B cell (primary cell): ENCODE measurements at regions not wholly inside any gene's neighbourhood (a gene's known extent, or its start where the extent isn't known, plus 50 kb on each side); places are given as distances from the start of the nearest gene placed in this dataset.

ENCODE experiments used
- ATAC-seq: fragments of 200-7000 bp; cut with Tn5 transposase; one replicate; pipeline ENCODE4 v1.10.0; 2021; ENCODE audit warnings: low read depth, mild to moderate bottlenecking, moderate number of reproducible peaks, moderate library complexity
- CTCF ChIA-PET: fragments of 350-600 bp; sonication (Branson Sonifier 250); formaldehyde crosslinking; loops from one replicate; lab custom pipeline; 2021; ENCODE audit warnings: antibody characterized with exemption, inconsistent platforms; lab: Charles Lee
- POLR2A ChIA-PET: fragments of 350-600 bp; sonication (Branson Sonifier 250); formaldehyde crosslinking; loops from one replicate; lab custom pipeline; 2021; ENCODE audit warnings: antibody characterized with exemption; lab: Charles Lee
- DNase-seq: peaks from one replicate; pipeline ENCODE4 v3.0.0; 2013
- H2AFZ ChIP-seq: 2 replicates; pipeline ENCODE4 v1.6.1; 2012; ENCODE audit warnings: mild to moderate bottlenecking, low read depth, low read length; ENCODE audit not compliant: insufficient read depth, poor library complexity, severe bottlenecking
- H3K27ac ChIP-seq, 2 donors: 1 replicate in 1 of 2; 2 replicates in 1 of 2; pipeline ENCODE4 v1.5.1; 2012 to 2013; ENCODE audit warnings: low read length in 2 of 2, mild to moderate bottlenecking in 2 of 2, moderate library complexity in 1 of 2
- H3K27me3 ChIP-seq, 4 experiments: fragments of 200-600 bp in 1 of 4; sonication (generic) in 1 of 4; replicated peaks in 1 of 4; 1 replicate in 2 of 4; 2 replicates in 2 of 4; pipeline versions ENCODE4 v1.6.1 to v1.7.0; 2013 to 2016; ENCODE audit warnings: low read length in 3 of 4, mild to moderate bottlenecking in 2 of 4, mixed read lengths in 1 of 4, moderate library complexity in 1 of 4; ENCODE audit not compliant: insufficient read depth in 4 of 4, control insufficient read depth in 3 of 4; ENCODE audit errors: control extremely low read depth in 1 of 4
- H3K36me3 ChIP-seq, 2 experiments: replicated peaks in 1 of 2; 1 replicate in 1 of 2; 2 replicates in 1 of 2; pipeline versions ENCODE4 v1.6.1 to v1.7.1; 2013; ENCODE audit warnings: low read length in 1 of 2; ENCODE audit not compliant: insufficient read depth in 2 of 2, control insufficient read depth in 1 of 2; ENCODE audit errors: control extremely low read depth in 1 of 2, extremely low read depth in 1 of 2
- H3K4me1 ChIP-seq, 2 donors: fragments of 200-600 bp in 1 of 2; sonication (generic) in 1 of 2; 1 replicate in 1 of 2; 2 replicates in 1 of 2; pipeline versions ENCODE4 v1.5.1 to v1.6.1; 2013 to 2017; ENCODE audit warnings: low read length in 2 of 2; ENCODE audit not compliant: control insufficient read depth in 2 of 2, insufficient read depth in 2 of 2
- H3K4me2 ChIP-seq: replicated peaks from 2 replicates; pipeline ENCODE3; 2012; ENCODE audit warnings: mild to moderate bottlenecking, low read depth, low read length; ENCODE audit not compliant: poor library complexity, severe bottlenecking
- H3K4me3 ChIP-seq, 5 experiments: fragments of 200-600 bp in 1 of 5; sonication (generic) in 1 of 5; 1 replicate in 3 of 5; 2 replicates in 2 of 5; pipeline versions ENCODE4 v1.5.1 to v1.7.0; 2011 to 2016; ENCODE audit warnings: low read length in 4 of 5, mild to moderate bottlenecking in 4 of 5, low read depth in 2 of 5, control low read depth in 1 of 5, moderate library complexity in 1 of 5; ENCODE audit not compliant: insufficient read depth in 1 of 5; ENCODE audit errors: control extremely low read depth in 1 of 5, extremely low read depth in 1 of 5
- H3K79me2 ChIP-seq: fragments of 200-600 bp; sonication (generic); one replicate; pipeline ENCODE4 v1.6.0; 2016; ENCODE audit warnings: low read length; ENCODE audit not compliant: control insufficient read depth, insufficient read depth
- H3K9ac ChIP-seq: fragments of 200-600 bp; sonication (generic); 2 replicates; pipeline ENCODE4 v1.6.1; 2017; ENCODE audit warnings: mild to moderate bottlenecking, low read length, moderate library complexity
- H3K9me3 ChIP-seq, 3 donors: one replicate each; pipeline versions ENCODE4 v1.6.1 to v1.7.1; 2013; ENCODE audit warnings: low read length in 2 of 3; ENCODE audit not compliant: control insufficient read depth in 2 of 3, insufficient read depth in 1 of 3; ENCODE audit errors: control extremely low read depth in 1 of 3
- H4K20me1 ChIP-seq: 2 replicates; pipeline ENCODE4 v1.6.0; 2012; ENCODE audit warnings: mild to moderate bottlenecking, low read length; ENCODE audit not compliant: insufficient read depth, control insufficient read depth, poor library complexity, severe bottlenecking
- H3K27ac Mint-ChIP-seq: one replicate; pipeline ENCODE4 v1.8.0; 2021; ENCODE audit warnings: mixed read lengths
- H3K27me3 Mint-ChIP-seq: one replicate; pipeline ENCODE4 v1.8.0; 2021; ENCODE audit warnings: mixed read lengths
- H3K4me1 Mint-ChIP-seq: one replicate; pipeline ENCODE4 v1.8.0; 2021; ENCODE audit warnings: mixed read lengths
- H3K4me3 Mint-ChIP-seq: one replicate; pipeline ENCODE4 v1.8.0; 2021; ENCODE audit warnings: mixed read lengths
- H3K9me3 Mint-ChIP-seq: one replicate; pipeline ENCODE4 v1.8.0; 2022; ENCODE audit warnings: mixed read lengths; ENCODE audit not compliant: insufficient read depth
- CTCF ChIP-seq: fragments of 200-600 bp; IDR thresholded peaks from one replicate; pipeline ENCODE4 v1.8.0; 2022; ENCODE audit warnings: antibody characterized with exemption, mild to moderate bottlenecking
- EZH2 ChIP-seq: IDR thresholded peaks from 2 replicates; pipeline ENCODE4 v1.6.1; 2012; ENCODE audit warnings: borderline replicate concordance, low read depth, mild to moderate bottlenecking, moderate library complexity, low read length; ENCODE audit not compliant: insufficient read depth, poor library complexity, severe bottlenecking
- WGBS: methylation state at CpG from one replicate; pipeline ENCODE4 v1.1.5; 2013; ENCODE audit warnings: missing lambda C conversion rate; ENCODE audit not compliant: insufficient coverage; 5-methylcytosine and 5-hydroxymethylcytosine counted together
- intact Hi-C: fragments of 100-400 bp; cut with micrococcal nuclease; formaldehyde crosslinking; loops from one replicate; pipeline ENCODE4 v1.10.0; 2022

- no peak overlapping the region for H2AFZ ChIP-seq
- no peaks in the 10 kb centered on the region for H3K36me3 ChIP-seq
- no peaks in the 10 kb centered on the region for H3K27me3 ChIP-seq
- H3K4me2 ChIP-seq = no peak overlapping the region
- H4K20me1 ChIP-seq = no peaks in the 10 kb centered on the region
- CTCF ChIA-PET = no interaction called here
- H3K4me3 ChIP-seq = no peak overlapping the region
- TF ChIP-seq EZH2 = no peak
- no peaks in the 10 kb centered on the region for H3K79me2 ChIP-seq
- DNase-seq (no peak), ATAC-seq (no peak)
- H3K27me3 Mint-ChIP-seq = no peaks in the 10 kb centered on the region
- no peak overlapping the region for H3K4me3 Mint-ChIP-seq
- H3K9me3 Mint-ChIP-seq = no peaks in the 10 kb centered on the region
- POLR2A ChIA-PET = no interaction called here
- H3K4me1 ChIP-seq = no peaks in the 10 kb centered on the region
- no peaks in the 10 kb centered on the region for H3K4me1 Mint-ChIP-seq
- H3K27ac Mint-ChIP-seq = no peak overlapping the region
- peaks cover 0 to 3% (median 0%) of the 10 kb centered on the region in 3 donors for H3K9me3 ChIP-seq
- no peak overlapping the region for H3K9ac ChIP-seq
- intact Hi-C loops = no loop called here
- WGBS = 80% methylated on average over 1 of the region's 4 CpGs
- no peak overlapping the region for H3K27ac ChIP-seq
Observed at GRCh38 chr18:27558388-27559155, 373.5 kb upstream of the CHST9 start.

- ATAC-seq = no peak
- intact Hi-C loops = no loop called here
- Histone ChIP-seq H3K4me2 (no peak overlapping the region), H3K9ac (no peak overlapping the region), H3K4me3 (no peak overlapping the region), H3K9me3 (peaks cover 0 to 4% (median 0%) of the 10 kb centered on the region in 3 donors), H3K79me2 (no peaks in the 10 kb centered on the region), H3K27me3 (no peaks in the 10 kb centered on the region), H3K27ac (no peak overlapping the region), H3K4me1 (no peaks in the 10 kb centered on the region), H3K36me3 (no peaks in the 10 kb centered on the region), H4K20me1 (no peaks in the 10 kb centered on the region), H2AFZ (no peak overlapping the region)
- H3K27me3 Mint-ChIP-seq = no peaks in the 10 kb centered on the region
- POLR2A ChIA-PET = no interaction called here
- no peaks in the 10 kb centered on the region for H3K4me1 Mint-ChIP-seq
- 53% methylated on average over 2 of the region's 4 CpGs for WGBS
- no peak for DNase-seq
- TF ChIP-seq EZH2 (no peak), CTCF (no peak)
- CTCF ChIA-PET = no interaction called here
- no peak overlapping the region for H3K4me3 Mint-ChIP-seq
- H3K27ac Mint-ChIP-seq = no peak overlapping the region
- no peaks in the 10 kb centered on the region for H3K9me3 Mint-ChIP-seq
Observed at GRCh38 chr18:27556741-27557140, 371.6 kb upstream of the CHST9 start.
